GM18517 (cell line): ENCODE measurements at regions not wholly inside any gene's neighbourhood (a gene's known extent, or its start where the extent isn't known, plus 50 kb on each side); places are given as distances from the start of the nearest gene placed in this dataset.
"Not testable (repeated sequence)": the region's sequence is repeated elsewhere in the genome, so short reads cannot be mapped to it uniquely, and the experiment has no call there.

Experiments used
- ATAC-seq: cut with Tn5 transposase; IDR thresholded peaks from one replicate; pipeline ENCODE4 v1.9.1; 2021; ENCODE audit warnings: mild to moderate bottlenecking, moderate library complexity; ENCODE audit not compliant: unreplicated experiment

GRCh38 chr16:61435346-61435745, 600.9 kb downstream of the CDH8 start:
- no peak for ATAC-seq

GRCh38 chr16:61432421-61432820, 603.8 kb downstream of the CDH8 start:
- ATAC-seq: no peak

- ATAC-seq: no peak
Measured at GRCh38 chr16:61421111-61421510, 615.1 kb downstream of the CDH8 start.

GRCh38 chr16:61419791-61420190, 616.4 kb downstream of the CDH8 start:
- ATAC-seq: no peak

DNA sequence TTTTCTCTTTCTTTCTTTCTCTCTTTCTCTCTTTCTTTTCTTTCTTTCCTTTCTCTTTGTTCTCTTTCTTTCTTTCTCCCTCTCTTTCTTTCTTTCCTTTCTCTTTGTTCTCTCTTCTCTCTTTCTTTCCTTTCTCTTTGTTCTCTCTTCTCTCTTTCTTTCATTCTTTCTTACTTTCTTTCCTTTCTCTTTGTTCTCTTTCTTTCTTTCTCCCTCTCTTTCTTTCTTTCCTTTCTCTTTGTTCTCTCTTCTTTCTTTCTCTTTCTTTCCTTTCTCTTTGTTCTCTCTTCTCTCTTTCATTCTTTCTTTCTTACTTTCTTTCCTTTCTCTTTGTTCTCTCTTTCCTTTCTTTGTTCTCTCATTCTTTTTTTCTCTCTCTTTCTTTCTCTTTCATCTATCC, 617.4 kb downstream of the CDH8 start:
- ATAC-seq: not testable (repeated sequence)

DNA sequence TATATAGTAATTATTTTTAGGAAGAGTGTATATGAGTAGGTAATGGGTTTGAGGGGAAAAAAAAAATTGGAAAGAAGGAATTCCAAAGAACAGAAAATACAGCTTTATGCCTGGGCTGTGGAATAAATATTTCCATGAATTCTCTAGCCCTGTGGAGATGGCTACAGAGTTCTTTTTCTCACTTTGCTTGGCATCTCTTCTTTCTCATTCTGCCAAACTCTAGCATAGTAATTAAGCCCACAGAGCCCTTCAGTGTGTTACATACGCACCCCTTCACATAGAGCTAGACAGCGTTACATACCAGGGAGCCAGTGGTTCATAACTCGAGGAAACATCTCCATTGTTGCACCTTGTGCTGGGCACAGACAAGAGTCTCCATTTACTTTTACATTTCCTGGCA, 621.1 kb downstream of the CDH8 start:
- ATAC-seq: no peak

- no peak for ATAC-seq
Measured at GRCh38 chr16:61413021-61413420, 623.2 kb downstream of the CDH8 start.

- no peak for ATAC-seq
Measured at GRCh38 chr16:61412562-61412961, 623.7 kb downstream of the CDH8 start.

DNA sequence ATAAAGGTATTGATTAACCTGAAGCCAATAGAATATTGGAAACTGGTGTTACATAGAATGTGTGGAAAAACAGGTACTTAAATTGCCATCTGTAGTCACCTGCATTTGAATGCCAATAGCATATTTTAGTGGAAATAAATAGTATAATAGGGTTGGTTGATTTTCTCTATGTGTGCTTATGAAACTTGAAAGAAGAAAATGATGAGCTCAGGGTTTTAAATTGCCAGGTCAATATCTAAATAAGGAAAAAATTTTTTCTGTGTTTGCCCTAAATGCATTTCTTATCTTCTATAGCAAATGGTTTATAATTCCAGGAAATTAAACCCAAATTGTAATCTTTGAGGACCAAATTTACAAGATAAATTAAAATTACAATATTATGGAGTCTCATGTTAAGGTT, 626.6 kb downstream of the CDH8 start:
- ATAC-seq: no peak

- no peak for ATAC-seq
Measured at GRCh38 chr16:61403386-61403785, 632.9 kb downstream of the CDH8 start.

GRCh38 chr16:61391896-61392295, 644.3 kb downstream of the CDH8 start:
- ATAC-seq: no peak

DNA sequence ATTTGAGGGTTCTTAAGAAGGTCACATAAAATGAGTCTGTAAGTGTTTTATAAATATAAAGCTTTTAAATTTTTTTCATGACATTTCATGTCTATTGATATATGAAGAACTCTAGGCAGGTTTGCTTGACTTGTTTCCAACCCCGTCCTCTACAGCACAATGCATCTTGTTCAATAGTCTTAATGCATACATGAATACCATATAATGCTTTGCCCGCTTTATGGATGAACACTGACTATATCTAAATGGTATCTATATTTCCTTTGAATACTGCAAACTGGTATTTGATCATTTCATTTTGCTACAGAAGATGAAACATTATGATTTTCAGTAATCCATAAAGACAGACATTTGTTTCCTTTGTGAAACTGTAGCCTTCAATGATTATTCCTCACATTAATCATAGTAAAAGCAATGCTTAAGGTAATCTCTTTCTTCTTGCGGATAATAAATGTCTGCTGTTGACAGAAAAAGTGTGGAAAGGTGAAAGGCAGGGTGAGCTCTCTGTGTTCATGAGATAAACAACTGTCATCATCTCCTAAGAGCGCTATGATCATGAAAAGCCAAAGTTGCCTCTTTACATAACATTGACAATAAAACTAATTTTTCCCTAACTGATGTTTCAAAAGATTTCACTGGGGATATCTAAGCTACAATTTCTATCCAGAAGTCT, 645.1 kb downstream of the CDH8 start:
- no peak for ATAC-seq

DNA sequence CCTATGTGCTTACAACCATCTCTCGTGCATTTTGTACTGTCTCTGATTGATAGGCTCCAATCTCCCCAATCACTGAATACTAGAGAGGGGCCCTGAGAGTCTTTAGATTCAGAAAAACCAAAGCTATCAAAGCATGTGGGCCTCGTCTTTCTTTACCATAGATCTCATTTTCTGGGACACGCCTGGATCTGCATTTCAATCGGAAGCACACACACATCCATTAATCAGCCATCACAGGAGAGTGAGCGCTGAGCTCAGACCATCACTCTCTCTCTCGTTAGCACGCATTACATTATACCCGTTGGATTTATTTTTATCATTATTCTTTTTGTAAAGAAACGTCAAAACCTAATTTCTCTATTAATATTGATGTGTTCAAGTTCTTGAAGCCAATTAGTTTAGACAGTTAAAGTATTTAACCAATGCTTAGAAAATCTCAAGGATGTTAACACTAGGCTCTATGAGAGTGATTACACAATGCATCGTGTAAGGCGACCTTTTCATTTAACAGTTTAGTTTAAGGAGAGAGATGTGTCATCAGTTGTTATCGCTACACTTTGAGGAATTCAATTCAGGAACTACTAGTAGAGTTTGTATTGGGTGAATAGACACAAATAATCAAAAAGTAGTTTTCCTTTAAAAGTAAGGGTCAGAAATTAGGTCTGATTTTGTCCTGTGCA, 650.7 kb downstream of the CDH8 start:
- no peak for ATAC-seq

- no peak for ATAC-seq
Measured at GRCh38 chr16:61382435-61382834, 653.8 kb downstream of the CDH8 start.

- no peak for ATAC-seq
Measured at GRCh38 chr16:61379311-61379710, 656.9 kb downstream of the CDH8 start.

- no peak for ATAC-seq
Measured at GRCh38 chr16:61374071-61374470, 662.2 kb downstream of the CDH8 start.

DNA sequence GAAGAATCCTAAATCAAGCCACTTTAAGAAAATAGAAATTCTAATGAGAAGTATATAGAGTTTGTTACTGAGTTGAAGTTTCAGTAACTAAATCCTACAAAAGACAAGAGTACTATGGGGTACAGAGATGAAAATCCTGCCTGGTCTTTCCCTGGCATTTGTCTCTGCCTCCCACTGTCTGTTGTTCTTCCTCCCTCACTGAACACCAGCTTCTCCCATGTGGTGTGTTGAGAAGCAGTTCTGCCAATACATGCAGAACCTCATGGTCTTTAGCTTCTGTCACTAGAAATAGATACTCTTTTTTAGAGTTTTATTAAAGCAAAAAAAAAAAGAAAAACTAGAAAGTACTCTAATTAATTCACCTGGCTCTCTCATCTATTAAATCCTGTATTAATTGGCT, 664.4 kb downstream of the CDH8 start:
- ATAC-seq: no peak

DNA sequence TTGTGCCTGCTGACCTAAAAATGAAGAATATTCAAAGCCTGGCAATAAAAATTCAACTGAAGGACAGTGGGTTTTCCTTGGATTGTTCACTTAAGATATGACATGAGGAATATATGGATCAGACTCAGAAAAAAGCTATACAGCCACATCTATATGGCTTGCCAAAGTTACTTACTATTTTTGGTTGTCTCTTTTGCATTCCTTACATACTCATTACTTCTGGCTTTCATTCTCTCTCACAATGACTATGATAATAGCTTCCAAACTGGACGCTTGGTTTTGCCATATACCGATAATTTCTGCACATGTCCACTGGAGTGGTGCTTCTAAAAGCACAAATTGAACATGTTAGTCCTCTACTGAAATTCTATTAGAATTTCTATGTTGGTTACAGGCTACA, 664.9 kb downstream of the CDH8 start:
- no peak for ATAC-seq

GRCh38 chr16:61370564-61370963, 665.7 kb downstream of the CDH8 start:
- ATAC-seq: no peak

GRCh38 chr16:61366006-61366405, 670.2 kb downstream of the CDH8 start:
- no peak for ATAC-seq

DNA sequence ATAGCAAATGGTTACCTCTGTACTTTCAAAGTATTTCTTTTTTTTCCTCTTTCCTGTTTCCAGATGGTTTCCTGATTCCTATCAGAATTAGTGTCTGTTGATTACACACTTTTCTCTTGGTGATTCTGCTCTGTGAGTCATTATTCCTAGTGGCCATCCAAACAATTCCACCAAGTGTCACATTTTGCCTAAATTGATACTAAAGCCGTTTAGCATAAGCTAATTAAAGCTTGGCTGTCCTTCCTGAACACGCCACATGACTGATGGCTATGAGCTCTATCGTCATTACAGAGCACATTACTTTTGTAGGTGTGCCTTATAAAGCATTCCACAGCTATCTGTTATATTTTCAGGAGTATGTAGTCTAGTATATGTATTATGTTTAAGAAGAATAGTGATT, 671.2 kb downstream of the CDH8 start:
- ATAC-seq: no peak

- ATAC-seq: no peak
Measured at GRCh38 chr16:61362585-61362984, 673.7 kb downstream of the CDH8 start.

DNA sequence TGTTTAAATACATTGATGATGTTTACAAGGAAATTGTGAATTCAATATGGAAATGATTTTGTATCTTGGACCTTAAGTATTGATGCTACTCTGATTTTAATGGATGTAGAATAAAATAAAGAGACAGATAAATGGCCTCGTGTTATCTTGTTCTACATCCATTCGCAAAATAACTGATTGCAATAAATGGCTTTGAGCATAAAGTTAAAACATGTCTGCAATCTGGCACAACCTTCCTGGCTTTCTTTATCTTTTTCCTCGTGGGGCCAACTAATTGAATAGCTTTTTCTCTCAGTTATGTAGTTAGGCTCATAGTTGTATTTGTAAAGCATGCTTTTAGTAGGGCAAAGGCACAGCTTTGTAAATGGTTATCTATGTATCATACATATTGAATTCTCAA, 691.4 kb downstream of the CDH8 start:
- ATAC-seq: no peak
